Prostate gland (tissue), 2 donors: ENCODE measurements at regions not wholly inside any gene's neighbourhood (a gene's known extent, or its start where the extent isn't known, plus 50 kb on each side); places are given as distances from the start of the nearest gene placed in this dataset.

Source experiments
- CTCF ChIP-seq, 4 experiments: fragments of 200-600 bp in 2 of 4; fragments of 450-650 bp in 2 of 4; sonication (generic) in 2 of 4; IDR thresholded peaks; 1 replicate in 3 of 4; 2 replicates in 1 of 4; pipeline ENCODE4 v1.5.1; 2016 to 2019; ENCODE audit warnings: antibody characterized with exemption in 4 of 4, mild to moderate bottlenecking in 2 of 4, moderate library complexity in 2 of 4
- POLR2A ChIP-seq: fragments of 450-650 bp; IDR thresholded peaks from one replicate; pipeline ENCODE4 v1.6.1; 2016; ENCODE audit warnings: antibody characterized with exemption, mild to moderate bottlenecking

DNA sequence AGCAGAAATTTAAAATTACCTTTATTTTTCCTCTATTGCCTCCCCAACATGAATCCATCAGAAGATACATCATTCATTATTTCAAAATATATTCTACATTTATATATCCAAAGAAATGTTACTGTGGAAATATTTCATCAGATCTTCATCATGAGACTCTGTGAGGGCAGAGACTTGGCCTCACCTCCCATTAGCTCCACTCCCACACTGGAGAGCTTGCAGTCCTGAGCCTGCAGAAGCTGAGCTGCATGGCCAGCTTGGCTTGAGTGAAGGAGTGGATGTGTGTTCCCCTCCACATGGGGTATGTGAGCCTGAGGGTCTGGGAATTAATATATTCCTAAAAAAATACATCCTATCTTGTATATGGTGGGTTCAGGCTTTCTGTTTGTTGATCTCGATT is 961.9 kb downstream of the TMEM121 start:
- TF ChIP-seq CTCF (IDR thresholded peaks at IDR 0.05): no peak
- TF ChIP-seq POLR2A: no peak
